WERI-Rb-1 (cell line): ENCODE measurements at regions not wholly inside any gene's neighbourhood (a gene's known extent, or its start where the extent isn't known, plus 50 kb on each side); places are given as distances from the start of the nearest gene placed in this dataset.

Experiments
- DNase-seq: peaks from one replicate; pipeline ENCODE4 v3.0.0-alpha.2; 2020
- H3K27ac ChIP-seq: fragments of 250-450 bp; sonication (Bioruptor Pico); 2 replicates; pipeline ENCODE4 v1.5.1; 2020; ENCODE audit warnings: mild to moderate bottlenecking, moderate library complexity
- H3K27me3 ChIP-seq: fragments of 250-450 bp; sonication (Bioruptor Pico); 2 replicates; pipeline ENCODE4 v1.5.1; 2021; ENCODE audit warnings: mild to moderate bottlenecking, low read depth, moderate library complexity; ENCODE audit not compliant: insufficient read depth, severe bottlenecking
- H3K36me3 ChIP-seq: fragments of 250-450 bp; sonication (Bioruptor Pico); 2 replicates; pipeline ENCODE4 v1.5.1; 2020; ENCODE audit warnings: mild to moderate bottlenecking, moderate library complexity
- H3K4me3 ChIP-seq: 2 replicates; pipeline ENCODE4 v1.5.1; 2011; ENCODE audit warnings: low read depth, mild to moderate bottlenecking, control low read depth, low read length
- H3K9me3 ChIP-seq: fragments of 250-450 bp; sonication (Bioruptor Pico); 2 replicates; pipeline ENCODE4 v1.5.1; 2021; ENCODE audit warnings: mild to moderate bottlenecking, moderate library complexity; ENCODE audit not compliant: severe bottlenecking
- TF ChIP-seq, protein P1 (sequence below): IDR thresholded peaks from 2 replicates; pipeline ENCODE4 v1.5.1; 2011; ENCODE audit warnings: low read depth, mild to moderate bottlenecking, control low read depth, inconsistent platforms, low read length

DNA sequence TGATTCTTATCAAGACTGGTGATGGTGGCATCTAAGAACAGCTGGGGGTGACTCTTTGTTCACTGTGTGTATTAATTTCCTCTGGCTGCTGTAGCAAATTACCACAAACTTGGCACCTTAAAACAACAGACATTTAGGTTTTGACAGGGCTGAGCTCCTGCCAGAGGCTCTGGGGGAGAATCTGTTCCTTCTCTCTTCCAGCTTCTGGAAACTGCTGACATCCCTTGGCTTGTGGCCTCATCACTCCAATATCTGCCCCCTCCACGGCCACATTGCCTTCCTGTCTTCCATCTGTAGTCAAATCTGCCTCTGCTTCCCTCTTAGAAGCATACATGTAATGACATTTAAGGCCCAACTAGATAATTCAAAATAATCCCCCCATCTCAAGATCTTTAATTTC, 274.9 kb downstream of the PRL start:
- Histone ChIP-seq H3K9me3 (peaks cover 10% of the 10 kb centered on the region), H3K27ac (no peak overlapping the region), H3K27me3 (no peaks in the 10 kb centered on the region), H3K36me3 (no peaks in the 10 kb centered on the region), H3K4me3 (no peak overlapping the region)
- TF ChIP-seq, protein P1, sequence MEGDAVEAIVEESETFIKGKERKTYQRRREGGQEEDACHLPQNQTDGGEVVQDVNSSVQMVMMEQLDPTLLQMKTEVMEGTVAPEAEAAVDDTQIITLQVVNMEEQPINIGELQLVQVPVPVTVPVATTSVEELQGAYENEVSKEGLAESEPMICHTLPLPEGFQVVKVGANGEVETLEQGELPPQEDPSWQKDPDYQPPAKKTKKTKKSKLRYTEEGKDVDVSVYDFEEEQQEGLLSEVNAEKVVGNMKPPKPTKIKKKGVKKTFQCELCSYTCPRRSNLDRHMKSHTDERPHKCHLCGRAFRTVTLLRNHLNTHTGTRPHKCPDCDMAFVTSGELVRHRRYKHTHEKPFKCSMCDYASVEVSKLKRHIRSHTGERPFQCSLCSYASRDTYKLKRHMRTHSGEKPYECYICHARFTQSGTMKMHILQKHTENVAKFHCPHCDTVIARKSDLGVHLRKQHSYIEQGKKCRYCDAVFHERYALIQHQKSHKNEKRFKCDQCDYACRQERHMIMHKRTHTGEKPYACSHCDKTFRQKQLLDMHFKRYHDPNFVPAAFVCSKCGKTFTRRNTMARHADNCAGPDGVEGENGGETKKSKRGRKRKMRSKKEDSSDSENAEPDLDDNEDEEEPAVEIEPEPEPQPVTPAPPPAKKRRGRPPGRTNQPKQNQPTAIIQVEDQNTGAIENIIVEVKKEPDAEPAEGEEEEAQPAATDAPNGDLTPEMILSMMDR: no peak
- DNase-seq: no peak

DNA sequence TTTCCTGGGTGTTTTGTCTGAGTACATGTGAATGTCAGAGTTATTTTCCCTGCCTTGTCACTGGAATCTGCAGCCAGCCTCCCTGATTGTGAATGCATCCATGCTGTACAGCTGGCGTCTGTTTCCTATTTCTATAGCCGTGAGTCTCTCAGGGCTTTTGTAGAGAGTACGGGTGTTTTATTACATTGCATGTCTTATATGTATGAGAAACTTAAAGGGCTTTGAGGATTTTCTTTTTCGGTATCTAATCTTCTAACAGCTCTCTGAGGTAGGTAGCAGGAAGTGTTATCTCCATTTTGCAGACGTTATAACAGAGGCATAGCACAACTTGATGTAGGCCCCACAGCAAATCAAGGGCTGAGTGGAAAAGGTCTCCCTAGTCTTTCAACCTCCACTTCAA, 272.9 kb downstream of the PRL start:
- H3K27me3 ChIP-seq: no peaks in the 10 kb centered on the region
- H3K4me3 ChIP-seq: no peak overlapping the region
- DNase-seq: no peak
- H3K27ac ChIP-seq: no peak overlapping the region
- TF ChIP-seq, protein P1: no peak
- peaks cover 10% of the 10 kb centered on the region for H3K9me3 ChIP-seq
- H3K36me3 ChIP-seq: no peaks in the 10 kb centered on the region

GRCh38 chr6:22024973-22025467, 271.8 kb downstream of the PRL start:
- no peak for DNase-seq
- TF ChIP-seq, protein P1: no peak
- Histone ChIP-seq H3K9me3 (peaks cover 10% of the 10 kb centered on the region), H3K27ac (no peak overlapping the region), H3K4me3 (no peak overlapping the region), H3K36me3 (no peaks in the 10 kb centered on the region), H3K27me3 (no peaks in the 10 kb centered on the region)

DNA sequence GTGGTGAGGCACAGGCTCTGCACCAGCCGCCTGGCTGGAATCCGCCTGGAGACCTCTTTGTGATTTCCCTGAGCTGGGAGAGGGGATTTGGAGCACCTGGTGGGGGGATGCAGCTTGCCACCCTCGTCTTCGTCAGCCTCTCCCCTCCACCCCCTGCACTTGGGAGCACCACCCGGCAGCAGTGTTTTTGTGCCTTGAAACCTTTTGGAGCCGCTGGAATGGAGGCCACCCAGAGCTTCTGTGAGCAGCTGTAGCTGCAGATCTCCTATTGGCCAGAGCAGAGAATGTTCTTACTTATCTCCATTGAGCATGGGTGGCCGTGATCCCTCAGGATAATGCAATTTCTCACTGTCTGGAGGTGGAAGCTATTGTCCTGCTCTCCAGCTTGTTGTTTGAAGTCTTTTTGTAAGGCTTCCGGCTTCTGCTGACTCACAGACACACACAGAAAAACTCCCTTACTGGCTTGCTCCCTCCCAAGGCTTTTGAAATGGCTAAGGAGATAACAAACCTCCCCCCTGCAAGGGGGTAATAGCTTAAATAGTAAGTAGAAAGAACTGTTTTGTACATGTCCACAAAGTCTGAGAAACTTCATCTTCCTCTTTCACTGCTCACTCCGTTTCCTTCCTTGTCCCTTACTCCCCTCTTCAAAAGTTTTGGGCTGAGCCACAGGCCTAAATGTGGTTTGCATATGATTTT, 271.2 kb downstream of the PRL start:
- TF ChIP-seq, protein P1: no peak
- H3K4me3 ChIP-seq: no peak overlapping the region
- no peak for DNase-seq
- H3K36me3 ChIP-seq: no peaks in the 10 kb centered on the region
- no peak overlapping the region for H3K27ac ChIP-seq
- peaks cover 10% of the 10 kb centered on the region for H3K9me3 ChIP-seq
- no peaks in the 10 kb centered on the region for H3K27me3 ChIP-seq

DNA sequence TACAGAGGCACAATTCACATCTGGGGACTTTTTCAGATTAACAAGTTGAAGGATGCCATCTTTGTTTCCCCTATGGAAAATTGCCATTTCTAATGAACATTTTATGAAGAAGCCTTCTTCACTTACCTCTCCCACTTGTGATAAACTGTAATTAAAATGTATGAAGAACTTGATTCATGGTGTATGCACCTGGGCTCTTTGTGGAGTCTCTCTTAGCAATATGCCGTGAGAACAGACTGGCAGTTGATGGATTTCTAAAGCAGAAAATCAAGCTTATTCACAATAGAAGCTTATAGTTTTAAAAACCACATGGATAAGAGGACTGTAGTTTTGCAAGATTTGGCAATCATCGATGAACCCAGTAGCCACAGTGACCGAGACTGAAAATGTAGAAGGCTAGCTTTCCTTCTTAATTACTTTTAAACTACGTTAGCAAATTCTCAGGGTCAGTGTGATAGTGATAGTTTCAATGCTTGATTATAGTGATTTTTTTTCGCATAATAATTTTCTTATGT, 270.6 kb downstream of the PRL start:
- DNase-seq: no peak
- no peak overlapping the region for H3K27ac ChIP-seq

More for the DNA sequence above, 270.6 kb downstream of the PRL start:
- no peak overlapping the region for H3K4me3 ChIP-seq
- peaks cover 10% of the 10 kb centered on the region for H3K9me3 ChIP-seq
- TF ChIP-seq, protein P1: no peak
- H3K27me3 ChIP-seq: no peaks in the 10 kb centered on the region
- no peaks in the 10 kb centered on the region for H3K36me3 ChIP-seq
